Suppressor macrophage (primary cell): ENCODE measurements at regions not wholly inside any gene's neighbourhood (a gene's known extent, or its start where the extent isn't known, plus 50 kb on each side); places are given as distances from the start of the nearest gene placed in this dataset.

Experiments
- DNase-seq, 4 experiments: peaks; one replicate each; pipeline ENCODE4 v3.0.0-alpha.2; 2020 to 2022

DNA sequence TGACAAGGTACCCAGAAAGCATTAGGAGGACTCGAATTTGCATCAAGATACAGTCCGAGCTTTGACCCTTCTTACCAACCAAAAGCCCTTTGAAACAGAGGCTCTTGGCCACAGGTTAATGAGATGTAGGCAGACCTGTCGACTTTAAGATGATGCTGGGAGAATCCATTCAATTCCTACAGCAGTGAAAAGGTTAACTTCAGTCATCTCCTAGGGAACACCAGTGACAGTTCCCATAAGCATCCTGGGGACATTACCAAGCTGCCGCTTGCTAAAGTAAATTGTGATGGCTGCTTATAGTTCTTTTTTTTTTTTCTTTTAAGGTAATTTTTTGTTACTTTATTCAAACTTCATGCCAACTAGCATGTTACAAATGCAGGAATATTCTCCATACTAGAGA, 379.3 kb downstream of the SOX11 start:
- no peak for DNase-seq

DNA sequence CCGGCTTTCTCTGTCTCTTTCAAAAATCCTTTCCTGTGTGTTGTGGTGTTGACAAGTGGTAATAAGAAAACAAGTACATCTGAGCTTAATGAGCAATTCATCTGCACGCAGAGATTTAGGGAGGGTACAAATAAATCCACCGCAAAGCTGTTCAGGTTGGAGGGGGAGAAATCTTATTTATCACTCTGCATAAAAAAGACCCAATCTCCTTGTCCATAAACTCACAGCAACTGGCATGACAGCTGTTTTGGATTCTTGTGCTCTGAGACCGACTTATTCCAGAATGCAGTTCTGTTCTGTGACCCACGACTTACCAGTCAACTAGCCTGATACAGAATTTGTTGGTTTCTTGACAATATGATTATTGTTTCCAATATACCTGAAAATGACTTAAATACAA, 380.1 kb downstream of the SOX11 start:
- DNase-seq: no peak

GRCh38 chr2:6072768-6073167, 380.6 kb downstream of the SOX11 start:
- no peak for DNase-seq

- no peak for DNase-seq
Observed at GRCh38 chr2:6073191-6074088, 381.3 kb downstream of the SOX11 start.

- DNase-seq: no peak
Observed at GRCh38 chr2:6074089-6074643, 382.0 kb downstream of the SOX11 start.

DNA sequence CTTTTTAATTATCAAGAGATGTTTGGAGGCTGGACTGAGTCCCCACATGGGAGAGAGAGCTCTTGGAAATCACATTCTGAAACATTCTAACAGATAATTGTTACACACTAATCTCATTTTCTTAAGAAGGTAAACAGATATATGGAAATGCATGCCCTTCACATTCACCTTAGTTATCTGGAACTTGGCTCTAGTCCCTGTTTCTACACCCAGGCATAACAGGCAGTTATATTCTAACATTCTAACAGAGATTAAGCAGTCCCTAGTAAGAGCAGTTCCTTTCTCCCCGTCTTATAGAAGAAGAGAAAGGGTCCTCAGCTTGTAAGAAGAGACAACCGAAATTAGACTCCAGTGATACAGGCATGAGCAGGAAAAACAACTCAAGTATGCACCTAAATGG, 385.4 kb downstream of the SOX11 start:
- no peak for DNase-seq

- DNase-seq: no peak
Observed at GRCh38 chr2:6078414-6078813, 386.2 kb downstream of the SOX11 start.

- DNase-seq: no peak
Observed at GRCh38 chr2:6079405-6079804, 387.2 kb downstream of the SOX11 start.

DNA sequence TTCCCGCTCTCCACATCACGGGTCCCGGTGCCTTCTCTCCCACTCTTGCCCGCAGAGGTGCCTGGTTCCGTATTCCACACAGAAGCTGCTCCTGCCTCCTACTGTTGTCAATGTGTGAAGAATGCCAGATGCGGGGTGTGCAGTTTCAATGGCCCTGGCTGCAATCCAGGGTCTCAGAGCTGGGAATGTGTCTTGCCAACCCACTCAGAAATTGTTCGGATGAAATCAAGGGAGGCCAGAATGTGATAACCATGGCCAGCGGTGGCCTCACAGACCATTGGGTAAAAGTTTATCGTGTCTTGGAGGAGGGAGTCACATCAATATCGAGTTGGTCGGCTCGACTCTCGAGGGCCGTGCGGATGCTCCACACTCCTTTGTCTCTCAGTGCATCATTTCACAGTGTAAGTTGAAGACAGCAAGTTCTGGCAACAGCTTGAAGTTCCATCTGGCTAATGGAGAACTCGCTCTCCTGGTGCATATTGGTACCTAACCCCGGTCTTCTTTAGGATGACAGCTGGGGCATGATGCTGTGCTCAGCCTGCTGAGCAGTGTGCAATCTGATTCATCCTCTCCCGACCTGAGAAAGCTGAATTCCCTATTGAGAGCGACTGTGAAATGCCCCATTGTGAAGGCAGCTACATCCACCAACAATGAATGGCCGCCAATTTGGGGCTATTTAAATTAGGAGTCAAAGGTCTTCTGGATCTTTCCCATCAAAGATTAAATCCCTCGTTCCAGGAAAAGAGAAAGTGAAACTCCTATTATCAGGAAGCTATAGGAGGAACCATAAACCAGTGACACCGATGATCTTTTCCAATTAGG, 389.0 kb downstream of the SOX11 start:
- no peak for DNase-seq

GRCh38 chr2:6081955-6082624, 389.9 kb downstream of the SOX11 start:
- no peak for DNase-seq

DNA sequence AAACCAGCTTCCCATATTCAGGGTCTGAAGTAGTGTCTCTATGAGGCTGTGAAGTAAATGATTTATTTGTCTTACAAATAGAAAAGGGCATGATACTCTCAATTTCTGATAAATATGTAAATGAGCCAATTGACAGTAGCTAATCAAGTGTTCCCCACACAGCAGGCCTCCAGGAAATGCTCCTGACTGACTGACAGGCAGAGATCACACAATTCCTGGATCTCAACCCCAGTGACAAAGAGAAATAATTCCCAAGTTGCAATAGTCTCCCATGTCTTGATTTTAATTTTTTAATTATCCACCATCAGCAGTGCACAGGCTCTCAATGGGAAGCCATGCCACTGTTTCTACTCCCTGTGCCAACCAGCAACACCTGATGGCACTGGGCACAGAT, 390.4 kb downstream of the SOX11 start:
- DNase-seq: no peak

GRCh38 chr2:6083136-6083535, 391.0 kb downstream of the SOX11 start:
- DNase-seq: no peak

- no peak for DNase-seq
Observed at GRCh38 chr2:6089474-6089873, 397.3 kb downstream of the SOX11 start.

- no peak for DNase-seq
Observed at GRCh38 chr2:6103372-6103771, 411.2 kb downstream of the SOX11 start.

- no peak for DNase-seq
Observed at GRCh38 chr2:6103949-6104348, 411.8 kb downstream of the SOX11 start.

DNA sequence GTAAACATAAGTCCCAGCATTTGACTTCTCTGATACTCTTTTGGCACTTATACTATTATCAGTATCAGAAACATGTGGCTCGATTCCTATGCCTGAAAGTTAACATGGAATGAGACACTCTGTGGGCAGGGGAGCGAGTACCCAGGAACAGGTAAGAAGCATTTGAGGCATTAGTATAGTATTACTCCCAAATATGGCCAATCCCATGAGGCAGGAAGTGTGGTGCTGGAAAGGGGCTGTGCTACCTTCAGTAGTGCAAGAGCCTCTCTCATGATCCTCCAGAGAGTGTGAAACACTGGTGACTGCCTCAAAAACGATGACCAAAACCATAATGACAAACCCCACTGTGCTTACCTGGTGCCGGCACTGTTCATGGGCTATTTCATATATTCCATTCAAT, 415.1 kb downstream of the SOX11 start:
- no peak for DNase-seq

DNA sequence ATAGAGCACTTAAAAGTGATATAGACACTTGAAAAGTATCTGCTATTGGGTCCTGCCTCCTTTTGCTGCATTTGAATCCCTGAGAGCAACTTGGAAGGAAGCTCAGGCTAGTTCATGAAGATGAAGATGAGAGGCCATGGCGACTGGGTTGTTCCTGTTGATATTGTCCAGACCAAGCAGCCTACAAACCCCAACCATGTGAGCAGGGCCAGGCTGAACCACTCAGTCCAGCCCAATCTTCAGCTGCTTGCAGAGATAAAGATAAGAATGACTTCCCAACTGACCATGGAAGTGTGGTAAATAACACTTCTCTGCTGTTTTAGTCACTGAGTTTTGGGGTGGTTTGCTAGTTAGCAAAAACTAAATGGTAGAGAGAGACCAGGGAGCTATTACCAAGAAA, 417.6 kb downstream of the SOX11 start:
- no peak for DNase-seq

- DNase-seq: no peak
Observed at GRCh38 chr2:6111781-6112261, 419.6 kb downstream of the SOX11 start.

DNA sequence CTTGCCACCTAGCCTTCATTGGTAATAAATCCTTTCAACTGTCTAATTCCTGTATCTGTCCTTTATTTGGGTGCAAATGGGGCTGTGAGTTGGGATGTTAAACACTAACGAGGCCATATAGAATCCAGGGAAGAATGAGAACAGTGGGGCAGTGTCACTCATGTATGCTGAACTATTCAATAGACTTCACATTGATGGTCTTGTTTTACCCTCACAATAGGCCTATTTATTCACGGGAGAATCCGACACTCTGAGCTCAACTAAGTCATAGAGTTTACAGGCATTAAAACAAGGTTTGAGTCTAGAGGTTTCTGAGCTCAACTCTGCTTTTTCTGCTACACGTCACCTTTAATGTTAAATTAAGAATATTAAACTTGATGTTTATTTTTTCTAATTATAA, 421.6 kb downstream of the SOX11 start:
- no peak for DNase-seq

DNA sequence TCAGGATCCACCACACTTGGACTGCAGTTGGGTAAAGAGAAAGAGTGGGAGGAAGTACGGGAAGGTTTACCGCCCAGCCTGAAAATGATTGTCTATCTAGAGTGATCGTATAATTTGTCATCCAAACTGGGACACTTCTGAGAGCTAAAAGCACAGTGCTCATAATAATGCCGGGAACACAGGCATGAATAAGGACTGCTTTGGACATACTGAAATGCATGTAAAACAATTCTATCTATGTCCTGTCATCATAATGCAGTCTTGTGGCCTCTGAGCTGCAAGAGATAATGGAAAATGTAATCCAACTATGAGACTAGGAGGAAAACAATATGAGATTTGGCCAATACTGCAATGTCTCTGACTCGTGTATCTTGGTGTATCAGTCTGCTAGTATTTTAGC, 435.5 kb downstream of the SOX11 start:
- DNase-seq: no peak

GRCh38 chr2:6139142-6139541, 447.0 kb downstream of the SOX11 start:
- DNase-seq: no peak

- DNase-seq: no peak
Observed at GRCh38 chr2:6139916-6140315, 447.7 kb downstream of the SOX11 start.

DNA sequence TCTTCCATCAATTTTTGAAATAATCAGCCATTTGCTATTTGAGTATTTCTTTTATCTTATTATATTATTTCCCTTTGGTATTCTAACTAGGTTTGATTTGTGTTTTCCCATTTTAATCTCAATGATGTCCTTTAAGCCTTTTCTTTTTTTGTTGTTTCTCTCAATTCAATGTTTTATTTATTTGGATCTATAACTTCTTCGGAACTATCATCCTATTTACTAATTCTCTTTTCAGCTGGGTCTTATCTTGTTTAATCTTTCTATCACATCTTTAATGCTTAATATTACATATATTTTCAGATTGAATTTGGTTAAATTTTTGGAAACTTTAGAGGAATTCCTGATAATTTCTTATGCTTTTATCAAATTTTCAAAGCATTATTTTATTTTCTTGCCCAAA, 448.3 kb downstream of the SOX11 start:
- DNase-seq: no peak
